ENCODE measurements at regions not wholly inside any gene's neighbourhood (a gene's known extent, or its start where the extent isn't known, plus 50 kb on each side); places are given as distances from the start of the nearest gene placed in this dataset.

GRCh38 chr3:111362381-111363009 is 179.5 kb upstream of the CD96 start:
- TF ChIP-seq POLR2AphosphoS5 (IDR thresholded peaks at IDR 0.05; ENCODE audit: low read depth) (no peak), CTCF (conservative IDR thresholded peaks at IDR 0.05; ENCODE audit: low read depth in 2 of 2) (no peak)
